Activated CD8-positive, alpha-beta T cell treated with anti-CD3 and anti-CD28 coated beads for 36 hours (primary cell): ENCODE measurements at regions not wholly inside any gene's neighbourhood (a gene's known extent, or its start where the extent isn't known, plus 50 kb on each side); places are given as distances from the start of the nearest gene placed in this dataset.

Experiments used
- ATAC-seq: fragments of 200-7000 bp; cut with Tn5 transposase; one replicate; pipeline ENCODE4 v1.10.0; 2021; ENCODE audit warnings: mild to moderate bottlenecking, moderate library complexity
- CTCF ChIA-PET: fragments of 350-600 bp; sonication (Branson Sonifier 250); formaldehyde crosslinking; loops from one replicate; lab custom pipeline; 2021; ENCODE audit warnings: antibody characterized with exemption; lab: Charles Lee
- POLR2A ChIA-PET: fragments of 350-600 bp; sonication (Branson Sonifier 250); formaldehyde crosslinking; loops from one replicate; lab custom pipeline; 2021; ENCODE audit warnings: antibody characterized with exemption; lab: Charles Lee
- DNase-seq: peaks from one replicate; pipeline ENCODE4 v3.0.0-alpha.2; 2020
- H3K27ac Mint-ChIP-seq: one replicate; pipeline ENCODE4 v1.8.0; 2021; ENCODE audit warnings: mild to moderate bottlenecking, mixed read lengths
- H3K27me3 Mint-ChIP-seq: one replicate; pipeline ENCODE4 v1.8.0; 2021; ENCODE audit warnings: mixed read lengths
- H3K36me3 Mint-ChIP-seq: one replicate; pipeline ENCODE4 v1.8.0; 2021; ENCODE audit warnings: low read depth, mixed read lengths
- H3K4me1 Mint-ChIP-seq: one replicate; pipeline ENCODE4 v1.8.0; 2021; ENCODE audit warnings: low read depth, mixed read lengths
- H3K4me3 Mint-ChIP-seq: one replicate; pipeline ENCODE4 v1.8.0; 2021; ENCODE audit warnings: mild to moderate bottlenecking, moderate library complexity, mixed read lengths
- H3K9me3 Mint-ChIP-seq: one replicate; pipeline ENCODE4 v1.8.0; 2021; ENCODE audit warnings: mixed read lengths
- CTCF ChIP-seq: fragments of 200-600 bp; IDR thresholded peaks from one replicate; pipeline ENCODE4 v1.8.0; 2022; ENCODE audit warnings: antibody characterized with exemption, mild to moderate bottlenecking
- intact Hi-C: fragments of 100-400 bp; cut with micrococcal nuclease; formaldehyde crosslinking; loops from one replicate; pipeline ENCODE4 v1.10.0; 2022

GRCh38 chr4:136306361-136306760 lies 1225.9 kb downstream of the PCDH18 start:
- Mint-ChIP-seq H3K4me3 (no peak overlapping the region), H3K36me3 (no peaks in the 10 kb centered on the region), H3K4me1 (no peaks in the 10 kb centered on the region), H3K9me3 (peaks cover 4% of the 10 kb centered on the region), H3K27ac (no peak overlapping the region), H3K27me3 (no peaks in the 10 kb centered on the region)
- ChIA-PET POLR2A (no interaction called here), CTCF (no interaction called here)
- intact Hi-C loops: no loop called here
- no peak for TF ChIP-seq CTCF
- DNase-seq: no peak
- no peak for ATAC-seq

- H3K9me3 Mint-ChIP-seq: peaks cover 3% of the 10 kb centered on the region
- ChIA-PET CTCF (no interaction called here), POLR2A (no interaction called here)
- intact Hi-C loops: no loop called here
- H3K27me3 Mint-ChIP-seq: no peaks in the 10 kb centered on the region
- H3K4me3 Mint-ChIP-seq: no peak overlapping the region
- no peak for DNase-seq
- H3K4me1 Mint-ChIP-seq: no peaks in the 10 kb centered on the region
- no peak overlapping the region for H3K27ac Mint-ChIP-seq
- ATAC-seq: no peak
- no peaks in the 10 kb centered on the region for H3K36me3 Mint-ChIP-seq
- TF ChIP-seq CTCF: no peak
Observed at GRCh38 chr4:136302566-136302965, 1229.7 kb downstream of the PCDH18 start.

GRCh38 chr4:136301749-136302495 lies 1230.4 kb downstream of the PCDH18 start:
- Mint-ChIP-seq H3K4me3 (no peak overlapping the region), H3K9me3 (peaks cover 3% of the 10 kb centered on the region), H3K36me3 (no peaks in the 10 kb centered on the region), H3K27me3 (no peaks in the 10 kb centered on the region), H3K27ac (no peak overlapping the region), H3K4me1 (no peaks in the 10 kb centered on the region)
- DNase-seq (no peak), ATAC-seq (no peak)
- ChIA-PET CTCF (no interaction called here), POLR2A (no interaction called here)
- intact Hi-C loops: no loop called here
- no peak for TF ChIP-seq CTCF

- CTCF ChIA-PET: no interaction called here
- no peak for ATAC-seq
- intact Hi-C loops: no loop called here
Observed at GRCh38 chr4:136283977-136284376, 1248.3 kb downstream of the PCDH18 start.

More at GRCh38 chr4:136283977-136284376, 1248.3 kb downstream of the PCDH18 start:
- POLR2A ChIA-PET: no interaction called here
- Mint-ChIP-seq H3K9me3 (peaks cover 1% of the 10 kb centered on the region), H3K4me1 (no peaks in the 10 kb centered on the region), H3K27me3 (no peaks in the 10 kb centered on the region), H3K36me3 (no peaks in the 10 kb centered on the region), H3K4me3 (no peak overlapping the region), H3K27ac (no peak overlapping the region)
- no peak for TF ChIP-seq CTCF
- no peak for DNase-seq
